ENCODE measurements at regions not wholly inside any gene's neighbourhood (a gene's known extent, or its start where the extent isn't known, plus 50 kb on each side); places are given as distances from the start of the nearest gene placed in this dataset.

DNA sequence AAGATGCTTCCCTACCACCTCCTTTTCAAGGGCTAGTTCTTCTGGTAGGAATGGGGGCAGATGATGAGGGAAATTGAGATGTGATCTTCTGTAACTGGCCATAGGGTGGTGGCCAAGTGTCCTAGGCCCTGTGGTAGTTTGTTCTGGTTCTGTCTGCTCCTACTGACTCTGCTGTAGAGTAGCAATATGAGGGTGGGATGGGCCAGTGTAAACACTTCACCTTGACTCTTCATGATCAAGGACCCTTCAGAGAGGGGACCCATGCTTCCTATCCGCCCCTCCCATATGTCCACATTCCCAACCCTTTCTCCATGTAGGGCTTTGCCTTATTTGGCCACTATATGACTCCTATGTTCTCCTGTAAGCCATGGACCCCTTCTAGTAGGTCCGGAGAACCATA is 230.3 kb upstream of the SESN3 start:
- DNase-seq (ENCODE audit: extremely low read depth in 1 of 11, low read depth in 9 of 11, low spot score in 4 of 11): no peak

DNA sequence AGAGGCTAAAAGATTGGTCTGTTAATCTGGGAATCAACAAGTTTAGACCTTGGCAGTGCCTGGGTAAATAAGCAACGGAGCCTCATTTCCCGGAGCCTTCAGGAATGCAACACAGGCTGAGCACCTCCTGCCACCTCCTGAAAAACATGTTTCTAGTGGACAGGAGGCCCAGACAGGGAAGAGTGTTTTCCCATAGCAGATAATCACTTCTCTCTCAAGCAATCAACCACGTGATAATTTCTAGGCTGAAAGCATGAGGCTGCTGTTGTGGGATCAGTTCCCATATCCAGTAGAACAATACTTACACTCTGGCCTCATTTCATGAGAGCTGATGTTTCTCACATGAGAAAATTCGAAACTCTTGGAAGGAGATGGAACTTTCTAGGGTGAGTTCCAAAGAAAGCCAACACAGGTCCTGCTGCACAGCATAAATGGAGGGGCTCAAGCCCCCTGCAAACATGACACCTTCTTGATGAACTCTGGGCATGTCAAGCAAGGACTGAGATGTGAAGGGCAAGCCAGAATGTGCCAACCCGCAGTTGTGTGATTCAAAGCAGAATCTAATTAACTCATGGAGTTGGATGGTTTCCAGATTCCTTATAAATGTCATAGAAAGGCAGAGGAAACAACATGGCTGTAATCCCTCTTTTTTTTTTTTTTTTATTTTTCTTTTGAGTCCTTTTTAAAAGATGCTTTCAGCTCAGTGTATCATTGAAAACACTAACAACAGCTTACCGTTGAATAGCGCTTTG is 228.5 kb upstream of the SESN3 start:
- DNase-seq (ENCODE audit: extremely low read depth in 1 of 11, low read depth in 9 of 11, low spot score in 4 of 11): peak in 3 of 11 donors; percentile 15 to 32 (median 26)

GRCh38 chr11:95456714-95457491 is 225.9 kb upstream of the SESN3 start:
- DNase-seq (ENCODE audit: extremely low read depth in 1 of 11, low read depth in 9 of 11, low spot score in 4 of 11): no peak

GRCh38 chr11:95455228-95455970 is 224.4 kb upstream of the SESN3 start:
- no peak for DNase-seq (ENCODE audit: extremely low read depth in 1 of 11, low read depth in 9 of 11, low spot score in 4 of 11)

DNA sequence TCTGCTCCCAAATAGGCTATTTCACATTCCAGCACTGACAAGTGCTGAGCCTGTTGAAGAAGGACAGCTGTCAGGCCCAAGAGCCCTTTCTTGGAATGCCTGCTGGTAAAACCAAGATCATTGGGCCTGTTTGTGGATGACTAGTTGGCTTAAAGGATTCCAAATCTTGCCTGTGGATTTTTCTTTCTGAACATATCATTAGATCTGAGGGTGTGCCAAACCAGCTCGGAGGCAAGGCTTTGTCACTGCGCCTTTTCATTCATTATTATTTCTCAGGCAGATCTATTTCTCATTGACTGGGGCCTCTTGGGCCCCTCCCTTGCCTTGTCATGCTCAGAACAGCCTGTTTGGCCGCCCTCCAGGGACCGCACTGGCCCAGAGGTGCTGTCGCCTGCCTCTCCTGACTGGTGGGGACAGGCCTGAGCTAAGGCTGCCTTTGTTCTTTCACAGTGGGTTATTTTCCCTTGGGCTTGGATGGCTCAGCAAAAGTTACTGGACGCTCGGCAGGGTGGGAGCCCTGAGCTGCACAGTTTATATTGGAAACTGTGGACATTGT is 222.7 kb upstream of the SESN3 start:
- no peak for DNase-seq (ENCODE audit: extremely low read depth in 1 of 11, low read depth in 9 of 11, low spot score in 4 of 11)

- no peak for DNase-seq (ENCODE audit: extremely low read depth in 1 of 11, low read depth in 9 of 11, low spot score in 4 of 11)
Observed at GRCh38 chr11:95451682-95452081, 220.7 kb upstream of the SESN3 start.

- DNase-seq (ENCODE audit: extremely low read depth in 1 of 11, low read depth in 9 of 11, low spot score in 4 of 11): no peak
Observed at GRCh38 chr11:95451261-95451660, 220.3 kb upstream of the SESN3 start.

GRCh38 chr11:95450547-95451123 is 219.6 kb upstream of the SESN3 start:
- no peak for DNase-seq (ENCODE audit: extremely low read depth in 1 of 11, low read depth in 9 of 11, low spot score in 4 of 11)

DNA sequence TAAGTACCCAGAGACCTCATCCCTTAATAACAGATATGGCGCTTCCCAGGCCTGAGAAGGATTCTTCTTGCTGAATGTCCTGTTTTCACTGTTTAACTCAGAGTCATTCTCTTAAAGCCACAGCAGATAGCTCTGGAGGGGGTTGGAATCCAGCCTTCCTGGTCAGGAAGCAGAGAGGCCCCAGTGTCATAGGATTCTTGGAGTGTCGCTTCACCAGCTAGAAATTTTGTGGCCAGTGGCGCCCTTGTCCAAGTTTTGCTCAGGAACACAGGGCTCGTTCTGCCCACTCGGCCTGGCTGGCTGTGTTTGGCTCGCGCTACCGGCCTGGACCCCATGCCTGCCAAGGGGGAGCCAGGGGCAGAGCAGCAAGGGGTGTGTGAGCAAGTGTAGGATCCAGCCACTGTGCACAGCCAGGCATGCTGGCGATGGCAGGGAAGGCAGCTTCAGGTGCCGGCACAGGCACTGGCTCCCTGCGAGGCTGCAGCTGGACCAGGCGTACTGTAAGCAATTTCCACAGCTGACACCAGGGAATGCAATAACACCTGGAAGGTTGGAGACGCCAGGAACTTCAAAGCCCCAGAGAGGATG is 214.8 kb upstream of the SESN3 start:
- no peak for DNase-seq (ENCODE audit: extremely low read depth in 1 of 11, low read depth in 9 of 11, low spot score in 4 of 11)

DNA sequence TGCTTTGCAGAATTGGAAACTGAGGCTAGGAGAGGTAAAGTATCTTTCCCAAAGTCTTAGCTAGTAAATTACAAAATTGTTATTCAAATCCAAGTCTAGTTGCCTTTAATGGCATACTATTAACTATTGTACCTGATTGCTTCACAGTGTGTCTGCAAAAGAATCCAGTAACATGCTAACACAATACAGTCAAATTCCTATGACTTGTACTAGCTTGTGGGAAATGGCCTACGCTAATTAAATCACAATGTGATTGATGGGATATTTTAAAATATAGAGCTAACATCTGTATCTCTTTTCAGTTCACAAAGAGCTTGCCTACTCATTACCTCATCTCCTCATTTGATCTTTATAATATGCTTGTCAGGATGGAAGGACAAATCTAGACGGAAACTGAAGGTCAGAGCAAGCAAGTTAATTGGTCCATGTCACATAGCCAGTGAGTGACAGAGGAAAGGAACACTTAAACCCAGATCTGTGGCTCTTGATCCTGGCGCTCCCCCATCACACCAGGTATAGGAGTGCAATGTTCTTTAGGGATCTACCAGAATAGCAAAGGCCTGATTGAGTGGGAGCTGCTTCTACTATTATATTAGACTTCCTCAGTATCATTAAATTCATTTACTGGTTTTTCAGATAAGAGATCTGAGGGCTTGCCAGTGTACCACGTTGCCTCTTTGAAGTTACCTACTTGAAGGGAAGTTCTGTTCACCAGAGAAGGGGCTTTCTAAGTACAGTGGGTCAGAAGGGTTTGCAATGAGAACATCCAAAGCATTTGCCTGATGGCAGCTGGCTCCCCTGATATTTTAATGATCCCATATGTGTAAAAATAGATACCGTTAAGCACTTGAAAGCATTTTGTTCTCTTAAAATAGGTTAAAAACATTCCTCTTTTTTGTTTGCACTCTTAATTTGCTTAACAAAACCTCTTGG is 213.6 kb upstream of the SESN3 start:
- no peak for DNase-seq (ENCODE audit: extremely low read depth in 1 of 11, low read depth in 9 of 11, low spot score in 4 of 11)

DNA sequence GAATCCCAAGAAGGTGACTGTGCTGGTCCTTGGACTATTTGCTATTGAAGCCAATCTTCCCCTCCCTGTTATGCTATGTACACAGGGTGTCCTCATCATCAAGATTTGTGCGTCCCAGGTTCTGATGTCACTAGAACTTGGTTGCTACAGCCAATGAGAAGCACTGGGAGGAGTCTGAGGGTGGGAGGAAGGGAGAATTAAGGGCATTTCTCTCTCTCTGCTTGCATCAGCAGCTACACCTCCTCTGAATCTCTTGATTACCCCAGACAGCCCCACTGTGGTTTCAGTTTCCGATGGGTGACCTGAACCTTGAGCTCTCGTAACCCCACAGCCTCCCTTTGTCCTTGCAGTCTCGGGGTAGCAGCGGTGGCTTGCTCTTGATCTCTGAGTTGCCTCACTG is 212.4 kb upstream of the SESN3 start:
- DNase-seq (ENCODE audit: extremely low read depth in 1 of 11, low read depth in 9 of 11, low spot score in 4 of 11): no peak

GRCh38 chr11:95442531-95443050 is 211.6 kb upstream of the SESN3 start:
- no peak for DNase-seq (ENCODE audit: extremely low read depth in 1 of 11, low read depth in 9 of 11, low spot score in 4 of 11)

DNA sequence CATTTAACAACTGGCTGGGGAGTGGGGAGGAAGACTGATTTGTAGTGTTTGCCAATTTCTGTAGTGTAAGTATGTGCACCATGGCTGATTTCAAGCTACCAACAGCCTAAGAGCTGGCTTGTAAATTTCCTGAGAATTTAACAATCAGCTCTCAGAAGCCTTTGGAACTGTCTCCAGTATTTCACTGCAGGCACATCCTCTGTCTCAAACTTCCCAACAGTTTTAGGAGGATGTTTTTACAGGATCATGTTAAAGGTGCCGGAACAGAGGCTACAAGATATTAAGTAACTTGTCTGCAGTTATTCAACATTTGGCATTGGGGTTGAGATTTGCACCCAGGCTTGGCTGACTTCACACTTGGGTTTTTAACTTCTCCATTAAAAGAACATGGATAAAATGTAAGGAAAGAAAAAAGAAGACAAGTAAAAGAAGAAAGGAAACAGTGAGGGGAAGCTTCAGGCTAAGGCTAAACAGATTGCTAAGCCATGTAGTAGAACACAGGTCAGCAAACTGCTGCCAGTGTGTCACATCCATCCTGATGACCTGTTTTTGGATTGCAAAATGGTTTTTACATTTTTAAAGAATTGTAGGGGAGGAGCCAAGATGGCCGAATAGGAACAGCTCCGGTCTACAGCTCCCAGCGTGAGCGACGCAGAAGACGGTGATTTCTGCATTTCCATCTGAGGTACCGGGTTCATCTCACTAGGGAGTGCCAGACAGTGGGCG is 204.8 kb upstream of the SESN3 start:
- DNase-seq (ENCODE audit: extremely low read depth in 1 of 11, low read depth in 9 of 11, low spot score in 4 of 11): peak in 3 of 11 donors; percentile 18 to 46 (median 20)

GRCh38 chr11:95435192-95435591 is 204.2 kb upstream of the SESN3 start:
- no peak for DNase-seq (ENCODE audit: extremely low read depth in 1 of 11, low read depth in 9 of 11, low spot score in 4 of 11)

GRCh38 chr11:95434489-95435057 is 203.6 kb upstream of the SESN3 start:
- no peak for DNase-seq (ENCODE audit: extremely low read depth in 1 of 11, low read depth in 9 of 11, low spot score in 4 of 11)

- no peak for DNase-seq (ENCODE audit: extremely low read depth in 1 of 11, low read depth in 9 of 11, low spot score in 4 of 11)
Observed at GRCh38 chr11:95434009-95434408, 203.0 kb upstream of the SESN3 start.

Data from renal cortex interstitium (tissue), 11 donors.